KMS-11 (cell line): ENCODE measurements at regions not wholly inside any gene's neighbourhood (a gene's known extent, or its start where the extent isn't known, plus 50 kb on each side); places are given as distances from the start of the nearest gene placed in this dataset.

Source experiments
- H2AFZ ChIP-seq: fragments of 200-600 bp; sonication (generic); 2 replicates; pipeline ENCODE4 v1.6.1; 2016; ENCODE audit warnings: antibody characterized with exemption, mixed run types, low read depth
- H3K27ac ChIP-seq: fragments of 200-600 bp; sonication (generic); 2 replicates; pipeline ENCODE4 v1.6.1; 2016; ENCODE audit warnings: mild to moderate bottlenecking, mixed run types
- H3K27me3 ChIP-seq: fragments of 200-600 bp; sonication (generic); 2 replicates; pipeline ENCODE4 v1.6.1; 2017; ENCODE audit warnings: mild to moderate bottlenecking, low read depth, mixed run types, moderate library complexity; ENCODE audit not compliant: insufficient read depth
- H3K36me3 ChIP-seq: fragments of 200-600 bp; sonication (generic); 2 replicates; pipeline ENCODE4 v1.6.1; 2017; ENCODE audit warnings: mild to moderate bottlenecking, mixed run types; ENCODE audit not compliant: insufficient read depth
- H3K4me1 ChIP-seq: fragments of 200-600 bp; sonication (generic); 2 replicates; pipeline ENCODE4 v1.6.1; 2016; ENCODE audit warnings: mild to moderate bottlenecking, low read depth, mixed run types; ENCODE audit not compliant: poor library complexity, severe bottlenecking
- H3K4me2 ChIP-seq: fragments of 200-600 bp; sonication (generic); 2 replicates; pipeline ENCODE4 v1.7.0; 2016; ENCODE audit warnings: mild to moderate bottlenecking, mixed run types
- H3K4me3 ChIP-seq: fragments of 200-600 bp; sonication (generic); IDR thresholded peaks from 2 replicates; pipeline ENCODE4 v1.6.1; 2017; ENCODE audit warnings: low read depth, low read length, mixed read lengths; ENCODE audit not compliant: insufficient read depth
- H3K79me2 ChIP-seq: fragments of 200-600 bp; sonication (generic); 2 replicates; pipeline ENCODE4 v1.6.1; 2016; ENCODE audit warnings: low read depth, mixed run types; ENCODE audit not compliant: insufficient read depth
- H3K9ac ChIP-seq: fragments of 200-600 bp; sonication (generic); 2 replicates; pipeline ENCODE4 v1.6.1; 2016; ENCODE audit warnings: mild to moderate bottlenecking, mixed run types
- H4K20me1 ChIP-seq: fragments of 200-600 bp; sonication (generic); 2 replicates; pipeline ENCODE4 v1.6.1; 2016; ENCODE audit warnings: mild to moderate bottlenecking, mixed run types; ENCODE audit not compliant: insufficient read depth
- TF ChIP-seq, protein P1 (sequence below): fragments of 200-600 bp; sonication (generic); conservative IDR thresholded peaks from 2 replicates; pipeline ENCODE4 v1.6.1; 2017; ENCODE audit warnings: low read depth, mild to moderate bottlenecking, antibody characterized with exemption, low read length, moderate library complexity, mixed read lengths

DNA sequence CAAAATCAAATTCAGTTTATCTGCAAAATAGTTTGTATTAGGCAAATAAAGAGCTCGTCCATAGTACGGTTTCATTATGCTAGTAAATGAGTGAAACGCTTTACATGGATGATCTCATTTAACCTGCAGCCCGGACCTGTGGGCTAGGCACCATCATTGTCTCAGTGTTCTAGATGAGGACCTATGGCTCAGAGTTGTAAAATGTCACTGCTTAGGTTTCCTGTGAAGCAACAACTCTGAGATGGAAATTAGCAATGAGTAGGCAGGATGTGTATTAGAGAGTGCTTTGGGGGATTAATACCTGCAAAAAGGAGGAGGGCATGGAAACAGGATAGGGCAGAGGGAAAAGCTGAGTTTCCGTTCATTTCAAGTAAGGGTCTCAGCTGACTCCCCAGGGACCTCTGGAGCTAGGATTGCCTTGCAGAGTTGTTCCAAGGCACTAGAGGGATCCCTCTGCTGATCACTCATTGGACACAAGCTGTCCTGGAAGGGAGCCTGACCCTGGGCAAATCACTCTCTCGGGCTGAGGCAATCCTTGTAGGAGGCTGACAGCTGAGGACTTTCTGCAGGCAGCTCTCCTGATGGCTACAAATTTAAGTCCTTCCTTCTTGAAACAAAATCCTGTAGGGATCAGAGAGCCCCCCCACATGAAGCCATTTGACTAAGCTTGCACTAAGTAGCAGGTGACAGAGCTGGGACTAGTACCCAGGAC, 58.8 kb upstream of the SIX2 start:
- no peak overlapping the region for H3K9ac ChIP-seq
- H3K36me3 ChIP-seq = no peaks in the 10 kb centered on the region
- H3K4me3 ChIP-seq = no peak overlapping the region
- TF ChIP-seq, protein P1, sequence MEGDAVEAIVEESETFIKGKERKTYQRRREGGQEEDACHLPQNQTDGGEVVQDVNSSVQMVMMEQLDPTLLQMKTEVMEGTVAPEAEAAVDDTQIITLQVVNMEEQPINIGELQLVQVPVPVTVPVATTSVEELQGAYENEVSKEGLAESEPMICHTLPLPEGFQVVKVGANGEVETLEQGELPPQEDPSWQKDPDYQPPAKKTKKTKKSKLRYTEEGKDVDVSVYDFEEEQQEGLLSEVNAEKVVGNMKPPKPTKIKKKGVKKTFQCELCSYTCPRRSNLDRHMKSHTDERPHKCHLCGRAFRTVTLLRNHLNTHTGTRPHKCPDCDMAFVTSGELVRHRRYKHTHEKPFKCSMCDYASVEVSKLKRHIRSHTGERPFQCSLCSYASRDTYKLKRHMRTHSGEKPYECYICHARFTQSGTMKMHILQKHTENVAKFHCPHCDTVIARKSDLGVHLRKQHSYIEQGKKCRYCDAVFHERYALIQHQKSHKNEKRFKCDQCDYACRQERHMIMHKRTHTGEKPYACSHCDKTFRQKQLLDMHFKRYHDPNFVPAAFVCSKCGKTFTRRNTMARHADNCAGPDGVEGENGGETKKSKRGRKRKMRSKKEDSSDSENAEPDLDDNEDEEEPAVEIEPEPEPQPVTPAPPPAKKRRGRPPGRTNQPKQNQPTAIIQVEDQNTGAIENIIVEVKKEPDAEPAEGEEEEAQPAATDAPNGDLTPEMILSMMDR = no peak
- H2AFZ ChIP-seq = no peak overlapping the region
- H3K4me1 ChIP-seq = no peaks in the 10 kb centered on the region
- no peak overlapping the region for H3K27ac ChIP-seq
- H3K4me2 ChIP-seq = no peak overlapping the region
- no peaks in the 10 kb centered on the region for H3K79me2 ChIP-seq
- no peaks in the 10 kb centered on the region for H3K27me3 ChIP-seq
- no peaks in the 10 kb centered on the region for H4K20me1 ChIP-seq
